Stimulated activated CD8-positive, alpha-beta memory T cell treated with anti-CD3 and anti-CD28 coated beads, Interleukin-4, amount 100 ng/mL, for 4 hours (primary cell): ENCODE measurements at regions not wholly inside any gene's neighbourhood (a gene's known extent, or its start where the extent isn't known, plus 50 kb on each side); places are given as distances from the start of the nearest gene placed in this dataset.
"Not testable (repeated sequence)": the region's sequence is repeated elsewhere in the genome, so short reads cannot be mapped to it uniquely, and the experiment has no call there.

Experiments used
- DNase-seq, 2 donors: peaks; one replicate each; pipeline ENCODE4 v3.0.0-alpha.2; 2020; ENCODE audit warnings: low read depth in 2 of 2, low spot score in 1 of 2

DNA sequence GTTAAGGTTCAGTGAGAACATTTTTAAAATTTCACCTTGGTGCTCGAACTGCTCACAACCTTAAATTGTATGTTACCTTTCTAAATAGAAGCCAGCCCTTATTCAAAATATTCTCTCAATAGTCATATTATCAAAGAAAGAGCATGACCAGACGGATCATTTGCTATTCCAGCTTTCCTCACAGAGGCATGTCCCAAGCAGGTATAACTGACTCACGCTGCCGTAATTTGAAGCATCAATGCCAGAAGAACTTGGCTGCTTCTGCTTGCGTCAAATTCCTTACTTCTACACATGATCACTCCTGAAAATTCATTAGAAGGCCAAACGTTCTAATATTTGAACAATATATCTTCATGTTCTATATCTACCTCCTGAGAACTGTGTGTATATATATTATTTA is 69.5 kb upstream of the VGLL4 start:
- no peak for DNase-seq

DNA sequence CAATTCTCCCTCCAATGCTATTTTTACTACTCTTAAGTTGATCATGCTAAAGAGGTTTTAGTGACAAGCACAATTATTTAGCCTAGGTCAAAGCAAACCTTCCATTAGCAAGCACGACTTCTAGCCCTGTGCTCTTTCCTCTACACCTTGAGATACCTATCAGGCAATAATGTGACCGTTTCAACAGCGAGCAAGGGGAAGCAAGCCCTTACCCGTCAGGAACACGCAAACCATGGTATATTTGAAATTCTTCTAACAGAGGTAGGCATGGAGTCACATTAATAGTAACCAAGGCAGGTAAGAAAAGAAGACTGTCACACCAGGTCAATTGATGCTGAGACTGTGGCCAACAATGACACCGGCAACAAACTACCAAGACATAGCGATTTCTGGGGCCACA is 68.9 kb upstream of the VGLL4 start:
- DNase-seq = no peak

DNA sequence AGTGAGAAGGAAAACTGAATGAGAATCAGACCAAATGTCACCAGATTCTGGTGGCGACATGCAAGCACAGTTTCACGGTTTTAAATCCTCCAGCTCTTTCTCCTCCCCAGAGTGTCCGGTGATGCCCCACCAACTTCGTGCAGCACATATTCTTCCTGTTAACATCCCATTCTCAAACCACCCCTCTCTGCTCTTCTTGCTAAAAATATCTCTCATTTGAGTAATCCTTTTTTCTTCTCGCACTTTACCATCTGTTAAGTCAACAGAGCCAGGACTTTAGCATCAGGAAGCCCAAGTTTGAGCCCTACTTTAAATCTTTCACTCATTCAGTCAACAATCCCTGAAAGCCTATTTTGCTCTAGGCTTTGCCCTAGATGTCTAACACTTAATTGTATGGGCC is 68.2 kb upstream of the VGLL4 start:
- no peak for DNase-seq

DNA sequence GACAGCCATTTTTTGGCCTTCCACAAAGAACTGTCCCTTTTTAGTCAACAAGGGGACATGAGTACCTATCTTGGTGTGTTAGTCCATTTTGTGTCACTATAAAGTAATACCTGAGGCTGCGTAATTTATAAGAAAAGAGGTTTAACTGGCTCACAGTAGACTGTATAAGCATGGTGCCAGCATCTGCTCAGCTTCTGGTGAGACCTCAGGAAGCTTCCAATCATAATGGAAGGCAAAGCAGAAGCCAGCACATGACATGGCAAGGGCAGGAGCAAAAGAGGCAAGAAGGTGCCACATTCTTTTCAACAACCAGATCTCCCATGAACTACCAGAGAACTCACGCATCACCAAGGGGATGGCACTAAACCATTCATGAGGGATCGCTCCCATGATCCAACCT is 66.1 kb upstream of the VGLL4 start:
- DNase-seq = no peak

DNA sequence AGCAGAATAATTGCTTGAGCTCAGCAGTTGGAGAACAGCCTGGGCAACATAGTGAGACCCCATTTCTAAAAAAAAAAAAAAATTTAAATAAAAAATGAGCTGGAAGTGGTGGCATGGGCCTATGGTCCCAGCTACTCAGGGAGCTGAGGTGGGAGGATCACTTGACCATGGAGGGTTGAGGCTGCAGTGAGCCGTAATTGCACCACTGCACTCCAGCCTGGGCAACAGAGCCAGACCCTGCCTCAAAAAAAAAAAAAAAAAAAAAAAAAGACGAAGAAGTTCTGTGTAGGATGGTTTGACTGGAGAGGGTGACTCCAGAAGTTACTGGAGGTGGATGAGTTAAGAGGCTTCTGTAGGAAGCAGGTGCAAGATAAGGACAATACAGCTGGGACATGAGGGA is 63.4 kb upstream of the VGLL4 start:
- DNase-seq = not testable (repeated sequence)

DNA sequence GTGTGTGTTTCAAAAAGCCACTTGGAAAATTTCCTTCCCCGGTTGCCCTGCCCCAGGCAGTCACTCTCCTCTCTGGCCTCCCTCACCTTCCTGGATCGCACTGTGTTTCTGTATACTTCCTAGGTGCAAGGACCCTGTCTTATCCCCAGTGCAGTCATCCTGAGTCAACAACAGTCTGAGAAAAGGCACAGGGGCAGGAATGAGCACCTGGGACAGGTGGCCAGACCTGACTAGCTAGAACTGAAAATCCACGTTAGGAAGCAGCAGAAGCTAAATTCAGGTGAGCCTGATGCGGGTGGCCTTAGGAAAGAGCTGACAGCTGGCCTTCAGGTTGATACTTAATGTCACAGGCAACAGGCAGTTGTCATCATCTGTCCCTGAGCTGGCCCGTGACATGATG is 62.9 kb upstream of the VGLL4 start:
- no peak for DNase-seq

- DNase-seq = no peak
These were observed 61.3 kb upstream of the VGLL4 start for GRCh38 chr3:11705049-11705448.

DNA sequence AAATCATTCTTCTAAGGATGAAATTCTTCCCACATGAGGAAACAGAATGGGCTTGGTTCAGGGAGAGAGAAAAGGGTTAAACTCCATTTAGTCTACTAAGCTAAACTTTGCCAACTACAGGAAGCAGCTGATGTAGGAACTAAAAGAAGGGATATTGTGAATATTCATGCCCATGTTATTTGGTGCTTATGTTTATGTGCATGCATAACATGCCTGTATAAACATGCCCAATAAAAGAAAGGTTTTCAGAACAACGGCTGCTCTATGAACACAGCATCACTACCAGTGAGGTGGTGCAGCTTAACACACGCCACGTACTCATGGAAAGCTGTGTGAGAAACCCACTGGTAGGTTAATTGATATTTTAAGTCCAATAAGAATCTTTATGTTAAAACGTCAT is 59.4 kb upstream of the VGLL4 start:
- no peak for DNase-seq

DNA sequence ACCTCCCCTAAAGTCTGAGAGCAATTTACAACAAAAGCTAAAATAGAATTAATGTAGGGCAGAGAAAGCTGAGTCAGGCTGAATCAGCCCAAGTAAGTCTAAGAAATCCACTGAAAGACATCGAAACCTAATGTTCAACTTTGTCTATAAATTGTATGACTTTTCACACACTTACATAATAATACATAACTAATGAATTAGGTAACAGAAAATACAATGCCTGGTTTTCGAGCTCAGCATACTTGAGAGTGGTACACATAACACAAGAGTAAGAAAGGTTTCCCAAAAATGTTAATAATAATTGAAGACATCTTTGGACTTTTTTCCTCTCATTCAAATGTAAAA is 55.3 kb upstream of the VGLL4 start:
- no peak for DNase-seq

DNA sequence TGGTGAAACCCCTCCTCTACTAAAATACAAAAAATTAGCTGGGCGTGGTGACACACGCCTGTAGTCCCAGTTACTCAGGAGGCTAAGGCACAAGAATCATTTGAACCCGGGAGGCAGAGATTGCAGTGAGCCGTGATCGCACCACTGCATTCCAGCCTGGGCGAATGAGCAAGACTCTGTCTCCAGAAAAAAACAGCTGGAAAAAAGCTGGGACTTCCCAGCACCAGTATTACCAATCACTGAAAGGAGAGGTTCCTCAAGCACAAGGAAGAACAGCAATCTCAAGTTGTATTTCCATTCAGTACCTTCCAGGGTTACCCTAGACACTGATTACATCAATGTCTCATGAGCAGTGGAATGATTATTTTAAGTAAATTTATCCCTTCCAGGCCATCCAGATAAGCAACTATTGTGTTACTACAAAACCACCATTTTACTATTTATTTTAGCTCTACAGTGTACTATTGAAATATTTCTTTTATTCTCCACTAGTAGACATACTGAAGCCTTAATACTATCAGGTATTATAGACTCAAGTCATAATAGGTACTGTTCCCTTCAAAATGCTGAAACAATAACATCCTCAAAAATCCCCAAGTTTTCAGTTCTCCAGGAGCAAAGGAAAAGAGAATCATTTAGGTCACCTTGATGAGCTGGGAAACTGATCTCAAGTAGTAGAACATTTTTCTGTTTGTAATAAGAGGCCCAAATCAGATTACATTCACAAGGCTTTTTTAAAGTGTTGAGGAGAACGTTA is 54.8 kb upstream of the VGLL4 start:
- DNase-seq = no peak

DNA sequence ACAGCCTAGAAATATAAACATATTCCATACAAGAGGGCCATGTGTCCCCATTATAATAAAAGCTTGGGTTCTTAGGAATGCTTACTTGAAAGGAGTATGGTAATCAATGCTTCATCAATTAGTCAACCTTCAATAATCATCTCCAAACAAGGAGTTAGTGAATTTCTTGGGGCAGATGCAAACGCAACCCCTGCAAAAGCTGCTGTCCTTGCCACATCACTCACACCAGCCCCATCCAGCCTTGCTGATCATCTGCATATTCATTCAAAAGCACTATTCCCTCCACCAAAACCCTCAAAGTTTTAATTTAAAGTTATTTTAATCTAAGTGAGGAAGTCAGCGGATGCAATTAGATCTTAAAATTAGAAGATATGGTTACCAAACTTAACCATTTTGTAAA is 54.0 kb upstream of the VGLL4 start:
- no peak for DNase-seq

DNA sequence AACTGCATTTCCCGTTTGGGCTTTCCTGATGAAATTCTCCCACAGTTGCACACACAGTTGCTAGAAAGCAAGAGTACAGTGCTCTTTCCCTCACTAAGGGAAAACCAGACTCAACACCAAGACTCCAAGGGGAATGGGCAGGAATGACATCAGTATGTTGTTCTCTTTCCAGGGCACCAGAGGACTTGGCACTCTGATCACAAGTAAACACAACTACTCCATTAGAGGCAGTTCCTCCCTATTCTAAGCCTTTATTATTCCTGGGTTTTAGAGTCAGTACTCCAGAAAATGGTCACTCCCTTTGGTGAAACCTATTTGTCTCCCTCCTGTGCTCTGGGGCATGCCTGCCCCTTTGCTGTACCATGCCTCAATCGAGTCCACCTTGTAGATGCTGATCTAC is 52.3 kb upstream of the VGLL4 start:
- DNase-seq = no peak
